ENCODE measurements at regions not wholly inside any gene's neighbourhood (a gene's known extent, or its start where the extent isn't known, plus 50 kb on each side); places are given as distances from the start of the nearest gene placed in this dataset.

GRCh38 chr12:114257687-114258086 lies 148.3 kb downstream of the TBX5 start:
- TF ChIP-seq POLR2A (IDR thresholded peaks at IDR 0.05; ENCODE audit: borderline replicate concordance, extremely low read depth, insufficient read depth, insufficient read length) = no peak
- TF ChIP-seq CTCF (IDR thresholded peaks at IDR 0.05 in 2 of 3, conservative IDR thresholded peaks at IDR 0.05 in 1 of 3; ENCODE audit: borderline replicate concordance in 1 of 3, insufficient read depth in 1 of 3, low read depth in 2 of 3, low read length in 2 of 3) = no peak
- TF ChIP-seq RAD21 (IDR thresholded peaks at IDR 0.05; ENCODE audit: low read depth) = no peak
- TF ChIP-seq SP1 (IDR thresholded peaks at IDR 0.05; ENCODE audit: low read depth) = no peak
- no peak for TF ChIP-seq SRF (IDR thresholded peaks at IDR 0.05; ENCODE audit: low read depth)
- TF ChIP-seq EZH2phosphoT487 (IDR thresholded peaks at IDR 0.05; ENCODE audit: borderline replicate concordance) = no peak
- no peak for TF ChIP-seq MAX (IDR thresholded peaks at IDR 0.05)
- TF ChIP-seq POLR2AphosphoS5 (IDR thresholded peaks at IDR 0.05; ENCODE audit: low read depth, low read length) = no peak
